H1 (cell line): ENCODE measurements at regions not wholly inside any gene's neighbourhood (a gene's known extent, or its start where the extent isn't known, plus 50 kb on each side); places are given as distances from the start of the nearest gene placed in this dataset.
"Not testable (repeated sequence)": the region's sequence is repeated elsewhere in the genome, so short reads cannot be mapped to it uniquely, and the experiment has no call there.

Source experiments
- CTCF ChIA-PET: fragments of 300-600 bp; sonication (Branson Sonifier 250); formaldehyde crosslinking; loops from one replicate; lab custom pipeline; 2021; ENCODE audit not compliant: partially characterized antibody; lab: Charles Lee
- POLR2A ChIA-PET: fragments of 300-600 bp; sonication (Branson Sonifier 250); formaldehyde crosslinking; loops from one replicate; lab custom pipeline; 2021; ENCODE audit warnings: inconsistent platforms; ENCODE audit not compliant: partially characterized antibody; lab: Charles Lee
- DNase-seq, 2 experiments: peaks; one replicate each; pipeline versions ENCODE4 v3.0.0 to v3.0.0-alpha.2; 2010 to 2022; ENCODE audit warnings: low spot score in 2 of 2, low read depth in 1 of 2, mixed read lengths in 1 of 2
- FAIRE-seq: peaks from 2 replicates; lab custom pipeline; 2011; peaks lifted over from hg19 to GRCh38; lab: Jason Lieb, UNC
- H2AFZ ChIP-seq: 2 replicates; pipeline ENCODE4 v1.8.1; 2012; ENCODE audit warnings: low read length, inconsistent platforms
- H2AK5ac ChIP-seq: 2 replicates; pipeline ENCODE4 v1.6.1; 2013; ENCODE audit warnings: low read depth, low read length
- H2BK120ac ChIP-seq: replicated peaks from 2 replicates; pipeline ENCODE3; 2013; ENCODE audit warnings: low read depth, low read length, inconsistent platforms
- H2BK12ac ChIP-seq: 2 replicates; pipeline ENCODE4 v1.6.1; 2013; ENCODE audit warnings: low read depth, low read length
- H2BK15ac ChIP-seq: 2 replicates; pipeline ENCODE4 v1.6.1; 2013; ENCODE audit warnings: low read length
- H2BK20ac ChIP-seq: 2 replicates; pipeline ENCODE4 v1.6.1; 2013; ENCODE audit warnings: low read length
- H2BK5ac ChIP-seq: 2 replicates; pipeline ENCODE4 v1.6.1; 2013; ENCODE audit warnings: low read depth, low read length
- H3K14ac ChIP-seq: 2 replicates; pipeline ENCODE4 v1.6.1; 2013; ENCODE audit warnings: inconsistent platforms; ENCODE audit not compliant: insufficient read length
- H3K18ac ChIP-seq: 2 replicates; pipeline ENCODE4 v1.6.1; 2013; ENCODE audit warnings: low read length; ENCODE audit errors: extremely low read depth
- H3K23ac ChIP-seq: 2 replicates; pipeline ENCODE4 v1.6.1; 2013; ENCODE audit warnings: inconsistent platforms; ENCODE audit not compliant: insufficient read length
- H3K23me2 ChIP-seq: 2 replicates; pipeline ENCODE4 v1.6.1; 2013; ENCODE audit warnings: low read depth, low read length
- H3K27ac ChIP-seq: 2 replicates; pipeline ENCODE4 v1.6.1; 2011; ENCODE audit warnings: low read depth, low read length, inconsistent platforms
- H3K27me3 ChIP-seq, 4 experiments: replicated peaks in 1 of 4; 1 replicate in 1 of 4; 2 replicates in 3 of 4; pipeline versions ENCODE4 v1.6.1 to v1.8.1; 2011 to 2013; ENCODE audit warnings: low read length in 3 of 4, mild to moderate bottlenecking in 3 of 4, inconsistent platforms in 2 of 4, mixed read lengths in 2 of 4, moderate library complexity in 1 of 4; ENCODE audit not compliant: control insufficient read depth in 3 of 4, insufficient read depth in 3 of 4; ENCODE audit errors: extremely low read depth in 1 of 4
- H3K36me3 ChIP-seq, 4 experiments: 2 replicates each; pipeline versions ENCODE4 v1.6.1 to v1.8.1; 2011 to 2013; ENCODE audit warnings: mild to moderate bottlenecking in 4 of 4, low read length in 3 of 4, moderate library complexity in 2 of 4, control low read depth in 1 of 4, inconsistent platforms in 1 of 4; ENCODE audit not compliant: insufficient read depth in 4 of 4, control insufficient read depth in 2 of 4
- H3K4ac ChIP-seq: replicated peaks from 2 replicates; pipeline ENCODE3; 2013; ENCODE audit warnings: low read length, low read depth, mixed read lengths, inconsistent platforms; ENCODE audit not compliant: insufficient read length
- H3K4me1 ChIP-seq, 4 experiments: replicated peaks in 1 of 4; 1 replicate in 1 of 4; 2 replicates in 3 of 4; pipeline versions ENCODE4 v1.6.1 to v1.8.1; 2011 to 2013; ENCODE audit warnings: low read length in 3 of 4, inconsistent platforms in 2 of 4, mixed read lengths in 1 of 4; ENCODE audit not compliant: insufficient read depth in 4 of 4, control insufficient read depth in 3 of 4
- H3K4me2 ChIP-seq, 2 experiments: 2 replicates each; pipeline versions ENCODE4 v1.6.1 to v1.8.1; 2011 to 2013; ENCODE audit warnings: low read depth in 2 of 2, low read length in 2 of 2, control low read depth in 1 of 2, inconsistent platforms in 1 of 2, mild to moderate bottlenecking in 1 of 2; ENCODE audit not compliant: insufficient read depth in 1 of 2
- H3K4me3 ChIP-seq, 4 experiments: fragments of 200-600, 300-600 bp in 1 of 4; sonication (generic), shearing (Covaris generic), sonication (Bioruptor Twin) in 1 of 4; 2 replicates each; pipeline versions ENCODE4 v1.5.1 to v1.8.1; 2011 to 2016; ENCODE audit warnings: low read length in 4 of 4, low read depth in 3 of 4, control low read depth in 2 of 4, inconsistent platforms in 2 of 4, mild to moderate bottlenecking in 2 of 4, mixed read lengths in 1 of 4, moderate library complexity in 1 of 4; ENCODE audit not compliant: insufficient read depth in 2 of 4; ENCODE audit errors: extremely low read depth in 1 of 4
- H3K56ac ChIP-seq: replicated peaks from 2 replicates; pipeline ENCODE3; 2013; ENCODE audit warnings: low read depth, mild to moderate bottlenecking, mixed read lengths, low read length, inconsistent platforms; ENCODE audit not compliant: insufficient read length
- H3K79me1 ChIP-seq: 2 replicates; pipeline ENCODE4 v1.6.1; 2013; ENCODE audit warnings: low read depth, low read length, control low read depth
- H3K79me2 ChIP-seq, 2 experiments: 2 replicates each; pipeline versions ENCODE4 v1.6.1 to v1.8.1; 2012 to 2013; ENCODE audit warnings: low read length in 2 of 2, mild to moderate bottlenecking in 2 of 2, inconsistent platforms in 1 of 2; ENCODE audit not compliant: insufficient read depth in 2 of 2, control insufficient read depth in 1 of 2
- H3K9ac ChIP-seq, 4 experiments: replicated peaks in 1 of 4; 1 replicate in 1 of 4; 2 replicates in 3 of 4; pipeline versions ENCODE4 v1.6.1 to v1.8.1; 2011 to 2013; ENCODE audit warnings: low read depth in 3 of 4, low read length in 3 of 4, control low read depth in 2 of 4, mild to moderate bottlenecking in 2 of 4, moderate library complexity in 2 of 4, inconsistent platforms in 1 of 4; ENCODE audit errors: extremely low read depth in 1 of 4
- H3K9me3 ChIP-seq, 2 experiments: 2 replicates each; pipeline versions ENCODE4 v1.6.1 to v1.8.1; 2012 to 2013; ENCODE audit warnings: mild to moderate bottlenecking in 2 of 2, moderate library complexity in 2 of 2, control low read depth in 1 of 2, inconsistent platforms in 1 of 2, low read depth in 1 of 2, low read length in 1 of 2, mixed read lengths in 1 of 2; ENCODE audit not compliant: insufficient read depth in 2 of 2
- H4K20me1 ChIP-seq, 2 experiments: replicated peaks in 1 of 2; 2 replicates each; pipeline versions ENCODE3 to v1.8.1; 2011 to 2013; ENCODE audit warnings: inconsistent platforms in 2 of 2, low read length in 2 of 2, mild to moderate bottlenecking in 1 of 2; ENCODE audit not compliant: insufficient read depth in 2 of 2, control insufficient read depth in 1 of 2
- H4K5ac ChIP-seq: 2 replicates; pipeline ENCODE4 v1.6.1; 2013; ENCODE audit warnings: low read length, low read depth, mixed read lengths, inconsistent platforms; ENCODE audit not compliant: insufficient read length
- H4K8ac ChIP-seq: 2 replicates; pipeline ENCODE4 v1.8.0; 2013; ENCODE audit warnings: mild to moderate bottlenecking, moderate library complexity, low read length, inconsistent platforms; ENCODE audit not compliant: insufficient read depth; ENCODE audit errors: extremely low read depth
- H4K91ac ChIP-seq: replicated peaks from 2 replicates; pipeline ENCODE3; 2013; ENCODE audit warnings: low read length, mixed read lengths, inconsistent platforms; ENCODE audit not compliant: insufficient read length
- WGBS, 2 experiments: shearing (Covaris generic) in 1 of 2; methylation state at CpG; one replicate each; pipeline versions ENCODE4 v1.1.6 to v1.1.7; 2013 to 2015; ENCODE audit warnings: low lambda C conversion rate in 2 of 2, mixed read lengths in 2 of 2, inconsistent platforms in 1 of 2, low coverage in 1 of 2, missing lambda C conversion rate in 1 of 2; ENCODE audit not compliant: insufficient replicate concordance in 2 of 2, insufficient coverage in 1 of 2, insufficient read length in 1 of 2; ENCODE audit errors: extremely low coverage in 1 of 2, missing lambda C conversion rate in 1 of 2; 5-methylcytosine and 5-hydroxymethylcytosine counted together

DNA sequence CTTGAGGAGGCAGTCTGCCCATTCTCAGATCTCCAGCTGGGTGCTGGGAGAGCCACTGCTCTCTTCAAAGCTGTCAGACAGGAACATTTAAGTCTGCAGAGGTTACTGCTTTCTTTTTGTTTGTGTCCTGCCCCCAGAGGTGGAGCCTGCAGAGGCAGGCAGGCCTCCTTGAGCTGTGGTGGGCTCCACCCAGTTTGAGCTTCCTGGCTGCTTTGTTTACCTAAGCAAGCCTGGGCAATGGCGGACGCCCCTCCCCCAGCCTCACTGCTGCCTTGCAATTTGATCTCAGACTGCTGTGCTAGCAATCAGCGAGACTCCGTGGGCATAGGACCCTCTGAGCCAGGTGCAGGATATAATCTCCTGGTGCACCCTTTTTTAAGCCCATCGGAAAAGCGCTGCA, 557.8 kb downstream of the HTR1B start:
- H2BK15ac ChIP-seq, H3K9ac ChIP-seq, H2BK20ac ChIP-seq, DNase-seq, H3K27me3 ChIP-seq, H3K4me2 ChIP-seq, H3K23me2 ChIP-seq, H3K79me2 ChIP-seq, H2AFZ ChIP-seq, H3K14ac ChIP-seq, H2BK120ac ChIP-seq, H3K9me3 ChIP-seq, H2AK5ac ChIP-seq, H4K20me1 ChIP-seq, CTCF ChIA-PET, H3K4me1 ChIP-seq, H3K36me3 ChIP-seq, H4K91ac ChIP-seq, H3K79me1 ChIP-seq, POLR2A ChIA-PET, H3K23ac ChIP-seq, H4K8ac ChIP-seq, H4K5ac ChIP-seq, FAIRE-seq, H3K4me3 ChIP-seq, H3K27ac ChIP-seq, H3K56ac ChIP-seq, H3K18ac ChIP-seq, H3K4ac ChIP-seq, H2BK5ac ChIP-seq, H2BK12ac ChIP-seq: not testable (repeated sequence)
- WGBS, 2 experiments: 89% methylated on average over 6 of the region's 6 CpGs; no CpG with 5 or more reads in 1 of the 2 experiments
